Breast epithelium (tissue), 4 donors: ENCODE measurements at regions not wholly inside any gene's neighbourhood (a gene's known extent, or its start where the extent isn't known, plus 50 kb on each side); places are given as distances from the start of the nearest gene placed in this dataset.

Experiments
- DNase-seq, 2 donors: peaks; one replicate each; pipeline ENCODE4 v3.0.0-alpha.2; 2019; ENCODE audit warnings: low spot score in 2 of 2
- H3K27ac ChIP-seq, 2 donors: fragments of 200-600 bp; sonication (generic) in 1 of 2; one replicate each; pipeline ENCODE4 v1.5.1; 2016 to 2019; ENCODE audit warnings: mild to moderate bottlenecking in 1 of 2
- H3K27me3 ChIP-seq, 2 donors: fragments of 200-600 bp; sonication (generic) in 1 of 2; one replicate each; pipeline versions ENCODE4 v1.5.1 to v1.6.0; 2017 to 2019; ENCODE audit warnings: control low read depth in 1 of 2, mild to moderate bottlenecking in 1 of 2
- H3K36me3 ChIP-seq: fragments of 200-600 bp; one replicate; pipeline ENCODE4 v1.5.1; 2019
- H3K4me1 ChIP-seq, 2 donors: fragments of 200-600 bp; sonication (generic); one replicate each; pipeline ENCODE4 v1.5.1; 2016 to 2019; ENCODE audit warnings: control low read depth in 1 of 2
- H3K4me3 ChIP-seq, 3 donors: fragments of 200-600 bp; sonication (generic); 1 replicate in 2 of 3; 2 replicates in 1 of 3; pipeline ENCODE4 v1.5.1; 2016 to 2019; ENCODE audit warnings: mild to moderate bottlenecking in 3 of 3, moderate library complexity in 2 of 3
- H3K9me3 ChIP-seq, 2 donors: fragments of 200-600 bp; sonication (generic) in 1 of 2; one replicate each; pipeline ENCODE4 v1.5.1; 2016 to 2019; ENCODE audit warnings: control low read depth in 1 of 2
- CTCF ChIP-seq, 3 donors: fragments of 450-650 bp; IDR thresholded peaks; one replicate each; pipeline ENCODE4 v1.5.1; 2016 to 2017; ENCODE audit warnings: antibody characterized with exemption in 3 of 3, mild to moderate bottlenecking in 3 of 3, moderate library complexity in 3 of 3
- POLR2A ChIP-seq: fragments of 450-650 bp; IDR thresholded peaks from one replicate; pipeline ENCODE4 v1.6.1; 2016; ENCODE audit warnings: antibody characterized with exemption, mild to moderate bottlenecking, moderate library complexity
- POLR2AphosphoS5 ChIP-seq, 3 donors: sonication (generic); formaldehyde crosslinking; IDR thresholded peaks; one replicate each; pipeline ENCODE4 v1.6.1; 2017; ENCODE audit warnings: antibody characterized with exemption in 3 of 3
- intact Hi-C: fragments of 100-400 bp; cut with DNase I; formaldehyde crosslinking; loops from one replicate; pipeline ENCODE4 v1.15.1; 2023; ENCODE audit warnings: low total_unique reads

DNA sequence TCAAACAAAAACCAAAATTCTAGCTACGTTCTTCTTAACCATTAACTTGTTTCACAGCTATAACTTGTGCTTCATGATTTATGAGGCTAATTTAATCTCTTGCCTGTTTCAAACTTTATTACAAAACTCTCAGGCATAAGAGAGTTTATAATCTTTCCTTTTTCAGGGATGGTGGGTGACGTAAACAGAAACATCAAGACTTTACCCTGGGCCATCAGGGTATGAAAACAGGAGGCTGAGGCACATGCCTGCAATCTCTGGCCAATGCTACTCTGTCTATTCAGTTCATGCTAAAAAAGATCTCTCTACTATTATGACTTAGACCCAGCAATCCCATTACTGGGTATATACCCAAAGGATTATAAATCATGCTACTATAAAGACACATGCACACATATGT, 55.9 kb upstream of the VWC2 start:
- DNase-seq = no peak
- no peak overlapping the region for H3K27ac ChIP-seq
- intact Hi-C loops = no loop called here
- H3K36me3 ChIP-seq = no peaks in the 10 kb centered on the region
- no peaks in the 10 kb centered on the region for H3K27me3 ChIP-seq
- H3K9me3 ChIP-seq = no peaks in the 10 kb centered on the region
- TF ChIP-seq POLR2A (no peak), POLR2AphosphoS5 (IDR thresholded peaks at IDR 0.05) (no peak), CTCF (IDR thresholded peaks at IDR 0.05) (no peak)
- no peaks in the 10 kb centered on the region for H3K4me1 ChIP-seq
- H3K4me3 ChIP-seq = no peak overlapping the region

DNA sequence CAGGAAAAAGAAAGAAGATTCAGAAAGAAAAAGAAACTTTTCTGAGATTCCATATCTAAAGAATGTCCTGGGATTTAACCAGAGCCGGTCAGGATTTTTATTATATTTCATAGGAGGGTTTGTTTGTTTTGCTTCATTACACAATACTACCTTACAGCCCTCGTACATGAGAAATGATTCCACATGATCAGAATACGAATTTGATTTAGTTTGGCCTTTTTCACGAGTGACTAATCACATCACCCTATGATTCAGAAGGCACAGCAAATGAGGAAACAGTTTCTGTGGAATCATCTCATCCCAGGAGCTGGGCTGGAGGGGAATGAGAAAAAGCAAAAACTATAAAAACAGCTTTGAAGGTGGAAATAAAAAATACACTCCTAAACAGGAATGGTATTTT, 54.7 kb upstream of the VWC2 start:
- TF ChIP-seq POLR2AphosphoS5 (IDR thresholded peaks at IDR 0.05) (no peak), CTCF (IDR thresholded peaks at IDR 0.05) (no peak), POLR2A (no peak)
- Histone ChIP-seq H3K27me3 (no peaks in the 10 kb centered on the region), H3K4me3 (no peak overlapping the region), H3K27ac (no peak overlapping the region), H3K9me3 (no peaks in the 10 kb centered on the region), H3K36me3 (no peaks in the 10 kb centered on the region), H3K4me1 (no peaks in the 10 kb centered on the region)
- DNase-seq = no peak
- intact Hi-C loops = no loop called here

DNA sequence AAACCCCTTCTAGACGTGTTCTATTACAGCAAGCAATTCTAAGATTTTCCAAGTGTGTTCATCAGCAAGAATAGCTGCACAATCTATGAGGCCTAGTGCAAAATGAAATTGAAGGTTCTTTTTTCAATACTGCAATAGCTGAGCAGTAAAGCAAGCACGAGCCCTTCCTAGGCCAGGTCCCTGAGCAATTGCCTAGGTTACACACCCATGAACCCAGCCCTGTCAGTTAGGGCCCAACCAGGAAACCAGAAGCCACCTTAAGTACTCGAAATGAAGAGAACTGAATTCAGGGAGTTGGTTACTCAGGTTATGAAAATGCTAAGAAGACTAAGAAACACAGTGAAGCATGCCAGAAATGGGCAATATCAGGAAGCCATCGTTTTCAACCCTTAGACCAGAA, 52.0 kb upstream of the VWC2 start:
- H3K9me3 ChIP-seq = no peaks in the 10 kb centered on the region
- H3K4me3 ChIP-seq = no peak overlapping the region
- no peaks in the 10 kb centered on the region for H3K4me1 ChIP-seq
- H3K27me3 ChIP-seq = no peaks in the 10 kb centered on the region
- DNase-seq = no peak
- H3K36me3 ChIP-seq = no peaks in the 10 kb centered on the region
- no peak overlapping the region for H3K27ac ChIP-seq
- TF ChIP-seq POLR2A (no peak), CTCF (IDR thresholded peaks at IDR 0.05) (no peak), POLR2AphosphoS5 (IDR thresholded peaks at IDR 0.05) (no peak)
- intact Hi-C loops = no loop called here
